Esophagus muscularis mucosa (tissue), 3 donors: ENCODE measurements at regions not wholly inside any gene's neighbourhood (a gene's known extent, or its start where the extent isn't known, plus 50 kb on each side); places are given as distances from the start of the nearest gene placed in this dataset.

Experiments used
- CTCF ChIP-seq, 3 experiments: fragments of 200-600 bp in 2 of 3; fragments of 450-650 bp in 1 of 3; sonication (generic) in 2 of 3; IDR thresholded peaks; one replicate each; pipeline ENCODE4 v1.5.1; 2017 to 2019; ENCODE audit warnings: antibody characterized with exemption in 3 of 3, mild to moderate bottlenecking in 2 of 3, moderate library complexity in 1 of 3
- POLR2A ChIP-seq: fragments of 450-650 bp; IDR thresholded peaks from one replicate; pipeline ENCODE4 v1.6.1; 2017; ENCODE audit warnings: antibody characterized with exemption, moderate library complexity, mild to moderate bottlenecking, low read depth

GRCh38 chr4:71138007-71138615 lies 144.7 kb downstream of the DCK start:
- TF ChIP-seq CTCF (IDR thresholded peaks at IDR 0.05) (no peak), POLR2A (no peak)
